ENCODE measurements at regions not wholly inside any gene's neighbourhood (a gene's known extent, or its start where the extent isn't known, plus 50 kb on each side); places are given as distances from the start of the nearest gene placed in this dataset.

DNA sequence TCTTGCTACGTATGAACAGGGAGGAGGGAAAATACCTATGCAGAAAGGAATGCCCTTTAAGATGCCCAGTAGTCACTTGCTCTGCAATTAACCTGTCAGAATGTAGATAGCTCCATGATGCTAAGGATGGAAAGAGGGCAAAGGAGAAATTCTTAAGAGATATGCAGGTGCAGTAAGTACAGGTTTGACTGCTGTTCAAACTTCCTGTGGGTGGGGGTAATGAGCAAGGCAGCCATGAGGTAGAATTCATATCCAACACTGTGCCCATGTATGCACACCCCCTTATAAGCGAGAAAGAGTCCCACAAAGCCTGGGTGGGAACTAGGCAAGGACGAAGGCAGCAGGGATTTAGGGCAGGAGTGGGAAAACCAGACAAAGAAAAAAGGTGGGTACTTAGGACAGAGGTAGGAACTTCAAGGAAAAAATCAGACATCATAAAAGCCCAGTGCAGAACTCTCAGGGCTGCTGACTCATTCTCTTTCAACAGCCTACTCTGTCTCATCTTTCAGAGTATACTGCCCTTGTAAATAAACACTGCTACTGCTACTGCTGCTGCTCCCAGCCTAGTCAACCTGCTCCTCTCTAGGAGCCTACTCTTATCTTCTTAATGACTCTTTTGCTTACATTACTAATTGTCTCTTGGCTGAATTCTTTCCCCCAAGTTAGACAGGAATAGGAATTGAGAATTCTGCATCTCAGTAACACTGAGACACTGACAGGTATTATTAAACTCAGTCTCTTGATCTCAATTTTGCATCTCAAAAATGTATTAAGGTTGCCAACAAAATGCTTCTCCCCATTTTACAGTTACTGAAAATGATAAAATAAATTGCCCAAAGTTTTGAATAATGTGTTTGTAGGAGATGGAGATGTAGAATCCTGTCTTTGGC lies 189.0 kb downstream of the PTH2R start:
- TF ChIP-seq, protein P1, sequence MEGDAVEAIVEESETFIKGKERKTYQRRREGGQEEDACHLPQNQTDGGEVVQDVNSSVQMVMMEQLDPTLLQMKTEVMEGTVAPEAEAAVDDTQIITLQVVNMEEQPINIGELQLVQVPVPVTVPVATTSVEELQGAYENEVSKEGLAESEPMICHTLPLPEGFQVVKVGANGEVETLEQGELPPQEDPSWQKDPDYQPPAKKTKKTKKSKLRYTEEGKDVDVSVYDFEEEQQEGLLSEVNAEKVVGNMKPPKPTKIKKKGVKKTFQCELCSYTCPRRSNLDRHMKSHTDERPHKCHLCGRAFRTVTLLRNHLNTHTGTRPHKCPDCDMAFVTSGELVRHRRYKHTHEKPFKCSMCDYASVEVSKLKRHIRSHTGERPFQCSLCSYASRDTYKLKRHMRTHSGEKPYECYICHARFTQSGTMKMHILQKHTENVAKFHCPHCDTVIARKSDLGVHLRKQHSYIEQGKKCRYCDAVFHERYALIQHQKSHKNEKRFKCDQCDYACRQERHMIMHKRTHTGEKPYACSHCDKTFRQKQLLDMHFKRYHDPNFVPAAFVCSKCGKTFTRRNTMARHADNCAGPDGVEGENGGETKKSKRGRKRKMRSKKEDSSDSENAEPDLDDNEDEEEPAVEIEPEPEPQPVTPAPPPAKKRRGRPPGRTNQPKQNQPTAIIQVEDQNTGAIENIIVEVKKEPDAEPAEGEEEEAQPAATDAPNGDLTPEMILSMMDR (IDR thresholded peaks at IDR 0.05), result no peak
- TF ChIP-seq ZFX (IDR thresholded peaks at IDR 0.05; ENCODE audit: borderline replicate concordance), result no peak

Measured in 22Rv1 (cell line).